ENCODE measurements at regions not wholly inside any gene's neighbourhood (a gene's known extent, or its start where the extent isn't known, plus 50 kb on each side); places are given as distances from the start of the nearest gene placed in this dataset.

DNA sequence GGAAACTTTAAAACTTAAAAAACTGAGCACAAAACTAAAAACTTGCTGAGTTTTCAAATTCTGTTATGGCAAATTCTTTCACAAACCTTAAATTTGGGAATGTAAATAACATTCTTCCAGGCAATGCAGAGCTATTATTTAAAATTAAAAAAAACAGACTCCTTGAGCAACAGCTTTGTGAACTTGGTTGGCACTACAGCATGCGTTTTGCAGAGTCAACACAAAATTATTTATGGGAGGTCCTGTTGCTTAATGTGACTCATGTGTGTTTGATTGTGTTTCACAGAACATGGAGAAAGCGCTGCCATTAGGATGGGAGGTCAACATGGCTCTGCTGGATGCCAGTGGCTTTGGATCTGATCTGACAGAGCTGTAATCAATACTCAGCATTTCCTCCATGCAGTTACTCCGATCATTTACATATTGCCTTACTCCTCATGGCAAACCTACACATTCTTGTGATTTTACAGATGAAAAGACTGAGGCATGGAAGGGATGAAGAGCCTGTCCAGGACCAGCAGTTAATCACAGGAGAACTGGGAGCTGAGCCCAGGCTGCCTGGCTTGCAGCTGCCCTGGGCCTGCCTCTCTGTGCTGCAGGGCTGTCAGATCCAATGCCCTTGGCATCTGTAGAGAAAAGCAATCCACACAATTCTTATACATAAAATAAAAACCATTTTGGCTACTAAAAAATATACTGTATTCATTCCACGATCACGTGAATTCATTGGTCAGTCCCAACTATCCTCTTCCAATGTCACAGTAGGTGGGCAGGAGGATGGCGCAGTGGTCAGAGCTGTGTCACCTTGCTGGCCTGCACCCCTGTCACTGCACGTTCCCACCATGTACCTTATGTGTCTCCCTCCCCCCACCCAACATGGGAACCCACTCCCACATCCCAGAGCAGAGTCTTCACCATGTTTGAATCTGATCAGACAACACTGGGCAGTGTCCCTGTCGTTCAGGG lies 200.9 kb downstream of the CXCL12 start:
- no peak for ATAC-seq
- H3K9me3 Mint-ChIP-seq, result no peaks in the 10 kb centered on the region
- H3K36me3 Mint-ChIP-seq (ENCODE audit: insufficient read depth), result no peaks in the 10 kb centered on the region
- H3K27me3 Mint-ChIP-seq (ENCODE audit: low read depth), result no peaks in the 10 kb centered on the region
- H3K4me3 Mint-ChIP-seq, result peak overlapping the region; percentile 11
- no peak for DNase-seq
- H3K4me1 Mint-ChIP-seq (ENCODE audit: low read depth), result no peaks in the 10 kb centered on the region

DNA sequence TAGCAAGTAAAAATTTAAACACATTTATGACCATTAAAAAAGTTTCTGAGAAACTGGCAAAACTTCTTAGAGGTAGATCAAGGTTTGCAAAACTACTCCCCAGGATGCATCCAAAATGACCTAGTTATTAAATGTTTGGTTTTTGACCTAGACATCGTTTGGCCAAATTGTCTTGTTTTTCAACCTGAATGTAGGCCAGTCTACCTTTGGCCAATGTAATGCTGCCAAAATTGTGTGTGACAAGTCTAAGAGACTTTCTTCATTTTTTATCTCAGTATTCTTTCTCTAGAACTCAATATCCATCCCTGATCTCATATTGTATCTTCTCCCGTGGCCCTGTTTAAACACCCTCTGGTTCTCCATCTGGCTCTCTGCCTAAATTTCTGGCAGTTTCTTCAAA lies 202.0 kb downstream of the CXCL12 start:
- no peaks in the 10 kb centered on the region for H3K9me3 Mint-ChIP-seq
- H3K36me3 Mint-ChIP-seq (ENCODE audit: insufficient read depth), result no peaks in the 10 kb centered on the region
- no peaks in the 10 kb centered on the region for H3K4me1 Mint-ChIP-seq (ENCODE audit: low read depth)
- DNase-seq (no peak), ATAC-seq (no peak)
- H3K27me3 Mint-ChIP-seq (ENCODE audit: low read depth), result no peaks in the 10 kb centered on the region
- no peak overlapping the region for H3K4me3 Mint-ChIP-seq

DNA sequence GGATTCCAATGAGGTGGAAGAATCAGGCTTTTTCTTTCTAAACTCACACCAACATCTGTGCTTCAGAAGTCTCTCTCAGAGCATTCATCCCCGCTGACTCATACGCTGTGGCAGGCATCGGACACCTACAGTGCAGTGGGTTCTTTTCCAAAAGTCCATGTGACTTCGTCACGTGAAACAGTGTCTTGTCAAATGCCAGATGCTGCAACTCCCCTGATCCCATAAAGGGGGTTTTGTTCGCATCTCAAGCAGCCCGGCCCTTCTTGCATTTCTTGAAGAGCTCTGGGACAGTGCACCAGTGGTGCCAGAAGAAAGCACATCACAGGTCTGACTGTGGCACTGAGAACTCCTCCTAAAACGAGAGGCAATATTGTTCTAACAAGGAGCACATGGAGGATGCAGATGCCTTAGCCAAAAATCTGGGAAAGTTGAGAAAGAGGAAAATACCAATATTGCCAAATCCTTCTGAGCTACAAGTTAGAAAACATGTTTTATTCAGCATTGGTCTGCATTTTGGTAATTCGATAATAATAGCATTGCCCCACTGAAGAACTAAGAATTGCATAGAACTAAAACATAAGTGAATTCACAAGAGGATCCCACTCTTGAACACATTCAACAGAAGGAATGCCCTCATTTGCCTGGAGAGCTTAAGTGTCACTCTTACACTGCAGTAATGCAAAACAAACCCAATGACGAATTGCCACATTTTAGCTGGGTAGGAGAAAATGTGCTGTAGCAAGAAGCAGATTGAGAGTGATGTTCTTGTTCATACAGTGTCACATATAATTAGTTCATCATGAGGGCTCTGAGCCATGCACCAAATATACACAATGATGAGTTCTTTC lies 204.4 kb downstream of the CXCL12 start:
- DNase-seq (no peak), ATAC-seq (no peak)
- Mint-ChIP-seq H3K4me3 (no peak overlapping the region), H3K36me3 (ENCODE audit: insufficient read depth) (no peaks in the 10 kb centered on the region), H3K4me1 (ENCODE audit: low read depth) (no peaks in the 10 kb centered on the region), H3K9me3 (no peaks in the 10 kb centered on the region), H3K27me3 (ENCODE audit: low read depth) (no peaks in the 10 kb centered on the region)

DNA sequence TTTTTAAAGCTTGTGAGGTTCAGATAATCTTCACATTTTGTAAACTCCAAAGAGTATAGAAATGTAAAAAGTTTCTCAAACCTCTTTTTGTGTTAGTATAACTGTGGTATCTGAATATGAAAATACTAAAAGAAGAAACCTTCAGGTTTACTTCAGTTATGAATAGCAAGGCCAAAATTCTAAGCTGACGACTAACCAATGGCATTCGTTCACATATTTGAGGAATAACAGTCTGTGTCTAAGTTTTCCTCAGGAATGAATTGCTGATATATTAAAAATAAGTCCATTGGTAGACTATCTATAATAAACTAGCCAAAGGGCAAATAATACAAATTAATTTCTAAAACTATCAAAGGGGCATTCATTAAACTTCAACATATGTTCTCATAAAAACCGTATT lies 206.0 kb downstream of the CXCL12 start:
- no peak overlapping the region for H3K4me3 Mint-ChIP-seq
- no peak for ATAC-seq
- H3K9me3 Mint-ChIP-seq, result no peaks in the 10 kb centered on the region
- no peaks in the 10 kb centered on the region for H3K36me3 Mint-ChIP-seq (ENCODE audit: insufficient read depth)
- H3K4me1 Mint-ChIP-seq (ENCODE audit: low read depth), result no peaks in the 10 kb centered on the region
- no peaks in the 10 kb centered on the region for H3K27me3 Mint-ChIP-seq (ENCODE audit: low read depth)
- no peak for DNase-seq

DNA sequence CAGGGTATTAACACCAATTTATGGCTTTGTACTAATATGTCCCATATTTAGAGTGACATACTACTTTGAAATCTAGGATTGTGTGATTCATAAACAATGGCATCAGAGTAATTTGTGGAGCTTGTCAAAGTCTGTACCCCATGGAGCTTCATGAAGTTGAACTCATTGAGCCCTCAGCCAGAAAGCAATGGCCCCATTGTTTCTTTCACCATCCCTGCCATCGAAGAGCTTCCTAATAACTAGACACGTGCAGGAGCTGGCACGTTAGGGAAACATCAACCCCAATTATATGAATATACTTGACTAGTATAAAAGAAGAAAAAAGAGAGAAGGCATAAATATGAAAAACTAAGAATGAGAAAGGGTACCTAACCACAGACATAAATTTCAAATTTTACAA lies 206.6 kb downstream of the CXCL12 start:
- no peak for DNase-seq
- H3K36me3 Mint-ChIP-seq (ENCODE audit: insufficient read depth), result no peaks in the 10 kb centered on the region
- no peak for ATAC-seq
- H3K27me3 Mint-ChIP-seq (ENCODE audit: low read depth), result no peaks in the 10 kb centered on the region
- no peaks in the 10 kb centered on the region for H3K9me3 Mint-ChIP-seq
- H3K4me1 Mint-ChIP-seq (ENCODE audit: low read depth), result no peaks in the 10 kb centered on the region
- H3K4me3 Mint-ChIP-seq, result no peak overlapping the region

DNA sequence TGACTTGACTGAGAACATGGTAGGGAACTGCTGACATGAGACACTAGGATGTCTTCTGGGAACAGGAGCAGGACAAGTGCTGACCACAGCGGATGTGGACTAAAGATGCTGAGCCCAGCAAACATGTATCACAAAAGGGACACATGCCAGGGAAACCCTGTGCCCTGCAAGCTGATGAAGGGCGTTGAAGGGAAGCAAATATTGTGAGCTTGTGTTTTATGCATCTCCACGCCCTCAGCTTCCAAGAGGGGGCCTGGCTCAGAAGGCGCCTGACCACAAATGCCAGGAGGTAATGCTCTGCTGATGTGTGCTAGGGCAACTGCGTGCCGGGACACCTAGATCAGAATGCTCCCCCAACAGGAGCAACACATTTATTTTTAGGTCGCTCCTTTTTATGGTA lies 207.3 kb downstream of the CXCL12 start:
- no peaks in the 10 kb centered on the region for H3K9me3 Mint-ChIP-seq
- no peak for ATAC-seq
- H3K4me1 Mint-ChIP-seq (ENCODE audit: low read depth), result no peaks in the 10 kb centered on the region
- no peaks in the 10 kb centered on the region for H3K27me3 Mint-ChIP-seq (ENCODE audit: low read depth)
- no peak overlapping the region for H3K4me3 Mint-ChIP-seq
- H3K36me3 Mint-ChIP-seq (ENCODE audit: insufficient read depth), result no peaks in the 10 kb centered on the region
- DNase-seq, result no peak

DNA sequence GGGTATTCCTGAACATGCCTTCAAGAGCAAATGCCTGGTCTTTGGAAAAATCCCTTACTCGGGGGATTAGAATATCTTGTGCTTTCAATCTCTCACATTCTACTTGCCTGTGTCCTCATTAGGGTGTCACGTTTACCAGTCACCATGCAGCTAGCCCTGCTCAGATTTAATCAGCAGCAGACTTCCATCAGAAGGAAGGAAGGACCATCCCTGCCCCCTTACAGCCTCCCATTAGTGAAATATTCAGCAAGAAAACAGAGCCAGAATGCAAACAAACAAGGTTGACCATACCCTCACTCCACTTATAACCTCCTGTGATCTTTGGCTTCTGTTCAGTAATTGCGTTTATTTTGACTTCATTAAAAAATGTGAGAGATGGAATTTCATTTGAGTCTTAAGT lies 208.6 kb downstream of the CXCL12 start:
- Mint-ChIP-seq H3K36me3 (ENCODE audit: insufficient read depth) (no peaks in the 10 kb centered on the region), H3K4me1 (ENCODE audit: low read depth) (no peaks in the 10 kb centered on the region), H3K9me3 (no peaks in the 10 kb centered on the region), H3K4me3 (no peak overlapping the region), H3K27me3 (ENCODE audit: low read depth) (no peaks in the 10 kb centered on the region)
- ATAC-seq (no peak), DNase-seq (no peak)

DNA sequence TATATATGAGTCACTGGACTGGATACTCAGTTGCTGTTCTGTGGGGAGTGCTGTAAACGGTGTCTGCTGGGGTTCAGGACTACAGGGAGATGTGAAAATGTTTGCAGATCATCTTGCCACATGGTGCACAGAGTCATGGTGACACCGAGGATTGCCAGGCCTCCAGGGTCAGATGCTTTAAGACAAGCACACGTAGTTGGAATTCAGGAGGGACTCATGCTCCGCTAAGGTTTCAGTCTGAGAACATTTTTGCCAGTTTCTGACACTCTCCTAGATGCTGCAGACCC lies 211.3 kb downstream of the CXCL12 start:
- no peaks in the 10 kb centered on the region for H3K4me1 Mint-ChIP-seq (ENCODE audit: low read depth)
- H3K36me3 Mint-ChIP-seq (ENCODE audit: insufficient read depth), result no peaks in the 10 kb centered on the region
- no peaks in the 10 kb centered on the region for H3K9me3 Mint-ChIP-seq
- peaks cover 4% of the 10 kb centered on the region for H3K27me3 Mint-ChIP-seq (ENCODE audit: low read depth)
- DNase-seq (no peak), ATAC-seq (no peak)
- H3K4me3 Mint-ChIP-seq, result no peak overlapping the region

DNA sequence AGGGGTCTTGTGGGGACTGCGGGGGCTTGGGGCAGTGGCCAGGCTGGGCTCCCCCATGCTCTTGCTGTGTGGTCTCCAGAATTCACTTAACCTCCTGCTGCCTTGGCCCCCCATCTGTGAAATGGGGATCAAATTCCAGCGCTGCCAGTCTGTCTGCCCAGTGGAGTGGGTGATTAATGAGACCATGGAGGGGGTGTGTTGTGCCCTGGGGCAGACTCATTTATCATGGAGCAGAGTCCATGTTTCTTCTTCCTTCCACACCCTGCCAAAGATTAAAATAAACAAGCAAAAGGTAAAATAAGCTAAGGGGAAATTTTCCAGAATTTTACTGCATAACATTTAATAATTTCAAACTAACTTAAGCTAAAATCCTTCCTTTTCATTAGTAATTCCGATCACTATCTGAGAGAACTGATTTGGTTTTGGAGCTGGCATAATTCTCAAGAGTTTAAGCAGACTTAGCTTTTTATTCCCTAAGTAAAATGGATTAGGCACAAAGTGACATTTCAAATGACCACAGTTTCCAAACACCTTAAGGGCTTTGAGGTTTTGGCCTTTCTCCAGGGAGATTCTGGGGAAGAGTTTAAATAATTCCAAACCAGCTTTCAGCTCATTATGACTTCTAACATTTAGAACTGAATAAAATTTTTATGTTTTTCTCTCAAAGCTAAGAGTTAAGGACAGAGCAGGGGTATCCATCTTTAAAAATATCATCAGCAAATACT lies 211.9 kb downstream of the CXCL12 start:
- Mint-ChIP-seq H3K27me3 (ENCODE audit: low read depth) (peaks cover 9% of the 10 kb centered on the region), H3K4me3 (no peak overlapping the region), H3K4me1 (ENCODE audit: low read depth) (no peaks in the 10 kb centered on the region), H3K36me3 (ENCODE audit: insufficient read depth) (no peaks in the 10 kb centered on the region), H3K9me3 (no peaks in the 10 kb centered on the region)
- no peak for DNase-seq
- no peak for ATAC-seq

DNA sequence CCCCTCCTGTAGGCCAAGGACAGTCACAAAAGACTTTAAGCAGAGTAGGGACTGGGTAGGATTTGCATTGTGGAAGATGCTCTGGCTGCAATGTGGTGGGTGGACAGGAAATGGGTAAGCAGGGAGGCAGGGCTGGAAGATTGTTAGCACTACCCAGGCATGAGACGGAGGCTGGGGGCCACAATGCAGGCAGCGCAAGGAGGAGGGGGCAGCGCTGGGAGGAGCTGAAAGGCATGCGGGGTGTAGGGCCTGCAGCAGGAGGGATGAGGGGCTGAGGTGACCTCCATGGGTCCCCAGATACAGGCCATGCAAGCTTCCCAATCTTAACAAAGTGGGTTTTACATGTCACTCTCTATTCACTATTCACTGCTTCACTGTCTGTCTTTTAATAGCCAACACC lies 213.1 kb downstream of the CXCL12 start:
- no peak overlapping the region for H3K4me3 Mint-ChIP-seq
- H3K36me3 Mint-ChIP-seq (ENCODE audit: insufficient read depth), result no peaks in the 10 kb centered on the region
- H3K27me3 Mint-ChIP-seq (ENCODE audit: low read depth), result peaks cover 9% of the 10 kb centered on the region
- DNase-seq (no peak), ATAC-seq (no peak)
- H3K9me3 Mint-ChIP-seq, result no peaks in the 10 kb centered on the region
- H3K4me1 Mint-ChIP-seq (ENCODE audit: low read depth), result no peaks in the 10 kb centered on the region

DNA sequence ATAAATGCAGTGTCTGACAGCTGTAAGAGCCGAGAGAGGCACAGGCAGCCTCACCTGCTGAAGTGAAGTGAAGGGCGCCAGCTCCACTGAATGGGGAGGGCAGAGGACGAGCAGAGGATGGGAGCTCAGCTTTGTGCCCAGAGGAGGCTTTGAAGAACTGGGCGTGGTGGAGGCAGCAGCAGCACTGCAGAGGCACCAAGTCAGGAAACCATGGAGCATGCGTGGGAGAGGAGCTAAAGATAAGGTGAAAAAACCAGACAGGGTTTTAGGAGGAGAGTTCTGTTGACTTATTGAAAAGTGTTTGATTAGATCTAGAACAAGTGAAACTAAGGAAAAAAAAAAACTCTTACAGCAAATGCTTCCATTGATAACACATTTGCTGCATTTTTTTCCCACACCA lies 216.4 kb downstream of the CXCL12 start:
- Mint-ChIP-seq H3K4me1 (ENCODE audit: low read depth) (no peaks in the 10 kb centered on the region), H3K36me3 (ENCODE audit: insufficient read depth) (no peaks in the 10 kb centered on the region), H3K27me3 (ENCODE audit: low read depth) (peaks cover 9% of the 10 kb centered on the region), H3K9me3 (no peaks in the 10 kb centered on the region), H3K4me3 (no peak overlapping the region)
- DNase-seq, result no peak
- no peak for ATAC-seq

DNA sequence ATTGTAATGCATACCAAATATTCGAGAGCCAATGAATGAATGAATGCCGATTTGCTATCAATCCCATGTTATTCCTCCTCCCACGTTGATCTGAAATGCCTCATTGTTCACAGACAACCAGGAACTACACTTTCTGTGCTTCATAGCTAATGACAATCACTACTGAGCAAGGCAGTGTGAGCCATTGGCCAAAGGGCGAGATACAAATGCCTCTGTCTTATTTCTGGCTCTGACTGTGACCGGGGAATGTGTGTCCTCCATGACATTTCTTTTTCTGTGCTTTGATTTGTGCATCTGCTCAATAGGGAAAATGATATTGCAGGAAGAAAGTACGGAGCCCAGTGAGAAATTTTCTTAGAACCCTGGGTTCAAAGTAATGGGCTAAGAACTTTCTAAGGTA lies 217.1 kb downstream of the CXCL12 start:
- Mint-ChIP-seq H3K9me3 (no peaks in the 10 kb centered on the region), H3K27me3 (ENCODE audit: low read depth) (peaks cover 9% of the 10 kb centered on the region), H3K36me3 (ENCODE audit: insufficient read depth) (no peaks in the 10 kb centered on the region), H3K4me1 (ENCODE audit: low read depth) (no peaks in the 10 kb centered on the region), H3K4me3 (no peak overlapping the region)
- no peak for DNase-seq
- ATAC-seq, result no peak

DNA sequence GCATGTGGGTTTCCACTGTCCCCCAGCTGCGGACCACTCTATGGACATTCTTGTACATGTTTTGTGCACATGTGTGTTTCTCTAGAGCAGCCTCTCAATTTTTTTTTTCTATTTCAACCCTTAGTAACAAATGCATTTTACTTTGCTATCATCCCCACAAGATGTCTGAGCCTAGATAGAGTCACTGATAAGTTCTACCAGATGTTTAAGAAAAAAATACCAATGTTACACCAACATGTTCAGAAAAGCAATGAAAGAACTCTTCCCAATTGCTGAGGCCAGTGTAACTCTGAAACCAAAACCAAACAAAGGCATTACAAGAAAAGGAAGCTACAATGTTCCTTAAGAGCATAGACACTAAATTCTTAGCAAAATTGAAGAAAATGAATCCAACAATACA lies 218.5 kb downstream of the CXCL12 start:
- no peaks in the 10 kb centered on the region for H3K4me1 Mint-ChIP-seq (ENCODE audit: low read depth)
- H3K4me3 Mint-ChIP-seq, result no peak overlapping the region
- no peak for ATAC-seq
- no peak for DNase-seq
- no peaks in the 10 kb centered on the region for H3K36me3 Mint-ChIP-seq (ENCODE audit: insufficient read depth)
- H3K9me3 Mint-ChIP-seq, result no peaks in the 10 kb centered on the region
- peaks cover 9% of the 10 kb centered on the region for H3K27me3 Mint-ChIP-seq (ENCODE audit: low read depth)

DNA sequence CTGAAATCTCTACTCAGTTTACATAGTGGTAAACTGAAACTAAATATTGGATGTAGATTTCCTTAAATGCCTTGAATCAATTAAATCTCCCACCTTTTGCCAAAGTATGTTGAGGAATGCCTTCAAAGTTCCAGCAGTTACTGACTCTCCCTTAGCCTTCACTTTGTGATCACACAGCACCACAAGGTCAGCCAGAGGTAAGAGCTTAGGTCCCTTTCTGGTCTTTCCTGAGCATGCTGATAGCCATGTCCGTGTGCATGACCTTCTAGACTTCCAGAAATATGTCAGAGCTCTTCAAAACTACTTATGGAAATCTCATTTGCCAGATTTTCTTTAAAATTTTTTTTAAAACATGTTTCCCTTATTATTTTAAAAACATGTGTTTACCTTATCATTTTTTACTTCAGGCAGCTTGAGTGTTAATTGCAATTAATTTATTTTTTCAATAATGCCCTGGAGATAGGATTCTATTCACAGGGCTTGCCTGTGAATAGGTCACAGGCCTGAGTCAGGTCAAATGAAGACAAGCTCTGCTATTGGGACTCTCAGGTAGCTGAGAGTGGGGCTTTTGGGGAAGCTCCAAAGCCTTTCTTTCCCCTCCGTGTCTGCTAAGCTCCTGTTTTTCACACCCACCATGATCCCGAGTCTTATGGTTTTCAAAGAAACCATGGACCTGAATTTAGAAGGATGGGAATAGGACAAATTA lies 220.5 kb downstream of the CXCL12 start:
- no peaks in the 10 kb centered on the region for H3K4me1 Mint-ChIP-seq (ENCODE audit: low read depth)
- H3K27me3 Mint-ChIP-seq (ENCODE audit: low read depth), result peaks cover 5% of the 10 kb centered on the region
- H3K36me3 Mint-ChIP-seq (ENCODE audit: insufficient read depth), result no peaks in the 10 kb centered on the region
- DNase-seq (no peak), ATAC-seq (no peak)
- no peaks in the 10 kb centered on the region for H3K9me3 Mint-ChIP-seq
- no peak overlapping the region for H3K4me3 Mint-ChIP-seq
